ENCODE measurements at regions not wholly inside any gene's neighbourhood (a gene's known extent, or its start where the extent isn't known, plus 50 kb on each side); places are given as distances from the start of the nearest gene placed in this dataset.

DNA sequence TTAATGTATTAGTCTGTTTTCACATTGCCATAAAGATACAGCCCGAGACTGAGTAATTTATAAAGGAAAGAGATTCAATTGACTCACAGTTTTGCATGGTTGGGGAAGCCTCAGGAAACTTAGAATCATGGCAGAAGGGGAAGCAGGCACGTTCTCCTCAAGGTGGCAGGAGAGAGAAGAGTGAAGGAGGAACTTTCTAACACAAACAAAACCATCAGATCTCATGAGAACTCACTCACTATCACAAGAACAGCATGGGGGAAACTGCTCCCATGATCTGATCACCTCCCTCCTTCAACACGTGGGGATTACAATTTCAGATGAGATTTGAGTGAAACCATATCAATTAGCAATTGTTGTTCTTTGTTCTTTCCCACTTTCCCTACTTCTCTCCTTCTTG lies 689.0 kb upstream of the SLITRK1 start:
- DNase-seq (ENCODE audit: insufficient read length) (no peak), FAIRE-seq (no peak)
- TF ChIP-seq POLR2A (IDR thresholded peaks at IDR 0.05; ENCODE audit: low read depth, low read length): no peak
- TF ChIP-seq TAF1 (IDR thresholded peaks at IDR 0.05; ENCODE audit: borderline replicate concordance, low read depth, low read length): no peak
- no peak for TF ChIP-seq POLR2AphosphoS5 (IDR thresholded peaks at IDR 0.05; ENCODE audit: low read depth, low read length)

DNA sequence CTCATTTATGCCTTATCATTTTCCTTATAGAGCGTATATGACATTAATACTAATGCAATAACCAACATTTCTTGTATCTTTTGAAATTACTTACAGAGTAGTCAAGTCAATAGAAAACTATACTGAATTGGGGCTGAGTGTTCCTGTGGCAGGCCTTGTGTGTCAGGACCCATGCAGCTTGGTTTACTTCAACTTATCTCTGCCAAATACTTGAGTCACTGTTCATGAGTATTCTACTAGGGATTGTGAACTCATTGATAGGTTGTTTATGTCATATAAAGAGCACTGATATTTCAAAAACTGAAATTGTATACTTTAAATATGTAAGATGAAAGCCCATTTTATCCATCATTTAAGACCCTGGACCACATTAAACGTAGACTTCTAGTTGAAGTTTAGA lies 688.6 kb upstream of the SLITRK1 start:
- no peak for FAIRE-seq
- no peak for DNase-seq (ENCODE audit: insufficient read length)

DNA sequence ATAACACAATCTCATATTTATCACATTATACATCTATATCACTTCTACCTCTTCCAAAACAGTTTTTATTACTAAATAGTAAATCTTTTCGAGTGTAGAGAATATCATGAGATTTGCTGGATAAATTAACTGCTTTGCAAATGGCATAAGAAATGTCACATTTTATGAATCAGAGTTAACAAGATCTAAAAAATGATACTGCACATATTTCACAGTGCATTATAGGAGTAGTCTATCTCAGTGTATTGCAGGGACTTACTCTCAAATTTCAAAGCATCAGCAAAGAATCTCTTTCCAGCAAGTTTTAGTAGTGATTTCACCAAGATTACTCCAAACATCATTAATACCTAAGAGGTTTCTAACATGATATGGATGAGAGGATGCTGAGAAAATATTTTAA lies 687.1 kb upstream of the SLITRK1 start:
- FAIRE-seq (no peak), DNase-seq (ENCODE audit: insufficient read length) (no peak)
- TF ChIP-seq POLR2AphosphoS5 (IDR thresholded peaks at IDR 0.05; ENCODE audit: low read depth, low read length) (no peak), TAF1 (IDR thresholded peaks at IDR 0.05; ENCODE audit: borderline replicate concordance, low read depth, low read length) (no peak), POLR2A (IDR thresholded peaks at IDR 0.05; ENCODE audit: low read depth, low read length) (no peak)

More for the DNA sequence above, 688.6 kb upstream of the SLITRK1 start:
- TF ChIP-seq POLR2AphosphoS5 (IDR thresholded peaks at IDR 0.05; ENCODE audit: low read depth, low read length) (no peak), POLR2A (IDR thresholded peaks at IDR 0.05; ENCODE audit: low read depth, low read length) (no peak), TAF1 (IDR thresholded peaks at IDR 0.05; ENCODE audit: borderline replicate concordance, low read depth, low read length) (no peak)

DNA sequence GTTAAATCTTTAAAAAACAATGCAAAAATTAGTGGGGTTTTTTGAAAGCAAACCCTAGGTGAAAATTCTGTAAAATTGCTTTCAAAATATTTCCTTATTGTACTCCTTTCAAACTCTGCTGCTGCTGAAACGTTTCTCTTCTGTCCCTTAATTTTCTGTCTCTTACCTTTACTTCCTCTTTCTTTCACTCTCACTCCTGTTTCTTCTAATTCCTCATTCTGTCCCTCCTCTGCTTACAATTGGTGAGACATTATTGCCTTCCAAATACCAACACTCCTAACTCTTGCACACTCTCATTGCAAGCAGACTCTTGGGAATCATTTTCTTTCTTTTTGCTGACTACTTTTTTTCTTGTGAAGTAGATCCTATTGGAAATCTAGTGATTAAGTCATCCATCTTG lies 685.6 kb upstream of the SLITRK1 start:
- FAIRE-seq (no peak), DNase-seq (ENCODE audit: insufficient read length) (no peak)
- TF ChIP-seq POLR2A (IDR thresholded peaks at IDR 0.05; ENCODE audit: low read depth, low read length) (no peak), TAF1 (IDR thresholded peaks at IDR 0.05; ENCODE audit: borderline replicate concordance, low read depth, low read length) (no peak), POLR2AphosphoS5 (IDR thresholded peaks at IDR 0.05; ENCODE audit: low read depth, low read length) (no peak)

DNA sequence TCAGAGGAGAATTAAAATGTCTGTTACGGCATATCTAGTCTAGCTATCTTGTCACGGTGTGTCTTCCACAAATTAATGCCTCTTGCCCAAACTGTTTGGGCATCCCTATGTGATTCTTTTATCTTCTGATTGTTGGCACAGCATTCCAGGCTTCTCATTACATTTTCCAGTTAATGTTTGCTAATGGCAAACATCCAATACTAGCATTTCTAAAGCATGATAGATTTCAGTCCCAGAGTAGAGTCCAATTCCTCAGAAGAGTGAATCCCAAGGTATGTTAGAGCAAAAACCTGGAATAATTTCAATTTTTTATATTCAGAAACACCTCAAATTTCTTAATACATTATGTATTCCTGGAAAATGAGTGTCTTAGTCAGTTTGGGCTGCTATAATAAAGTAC lies 684.5 kb upstream of the SLITRK1 start:
- FAIRE-seq: no peak
- no peak for DNase-seq (ENCODE audit: insufficient read length)

DNA sequence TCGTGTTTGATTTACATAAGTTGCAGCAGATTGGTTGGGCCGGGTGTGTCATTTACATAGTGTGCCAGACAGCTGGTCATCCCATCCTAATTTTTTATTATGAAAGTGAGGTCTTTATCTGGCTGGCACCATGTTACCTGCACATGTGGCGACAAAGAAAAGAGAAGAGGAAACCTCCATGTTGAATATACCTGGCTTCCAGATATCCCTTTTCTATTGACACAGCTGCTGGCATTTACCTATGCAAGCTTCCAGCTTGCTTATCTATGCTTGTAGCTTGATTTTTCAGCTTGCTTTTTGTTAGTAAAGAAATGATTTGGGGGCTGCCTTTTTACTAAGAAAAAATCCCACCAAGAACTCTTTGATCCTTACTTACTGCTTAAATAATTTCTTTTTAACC lies 681.3 kb upstream of the SLITRK1 start:
- no peak for DNase-seq (ENCODE audit: insufficient read length)
- TF ChIP-seq POLR2AphosphoS5 (IDR thresholded peaks at IDR 0.05; ENCODE audit: low read depth, low read length) (no peak), POLR2A (IDR thresholded peaks at IDR 0.05; ENCODE audit: low read depth, low read length) (no peak), TAF1 (IDR thresholded peaks at IDR 0.05; ENCODE audit: borderline replicate concordance, low read depth, low read length) (no peak)

More for the DNA sequence above, 684.5 kb upstream of the SLITRK1 start:
- TF ChIP-seq POLR2A (IDR thresholded peaks at IDR 0.05; ENCODE audit: low read depth, low read length) (no peak), TAF1 (IDR thresholded peaks at IDR 0.05; ENCODE audit: borderline replicate concordance, low read depth, low read length) (no peak), POLR2AphosphoS5 (IDR thresholded peaks at IDR 0.05; ENCODE audit: low read depth, low read length) (no peak)

DNA sequence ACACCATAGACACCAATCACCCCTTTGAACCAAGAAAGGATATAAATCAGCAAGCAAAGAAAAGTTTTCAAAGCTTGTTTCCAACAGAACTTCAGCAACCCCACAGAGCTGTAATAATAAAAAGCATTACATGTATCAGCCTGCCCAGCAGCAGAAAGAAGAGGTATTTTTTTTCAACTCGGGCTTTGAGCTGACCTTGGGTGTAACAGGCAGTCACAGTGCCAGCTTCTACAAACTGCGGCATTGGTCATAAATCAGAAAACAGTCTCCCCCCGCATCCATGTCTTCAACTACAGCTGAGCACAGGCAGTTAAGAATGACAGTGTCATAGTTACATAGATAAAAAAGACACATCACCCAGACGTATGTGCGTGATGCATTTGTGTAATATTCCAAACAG lies 671.0 kb upstream of the SLITRK1 start:
- FAIRE-seq: no peak
- DNase-seq (ENCODE audit: insufficient read length): no peak

More for the DNA sequence above, 681.3 kb upstream of the SLITRK1 start:
- FAIRE-seq: no peak

DNA sequence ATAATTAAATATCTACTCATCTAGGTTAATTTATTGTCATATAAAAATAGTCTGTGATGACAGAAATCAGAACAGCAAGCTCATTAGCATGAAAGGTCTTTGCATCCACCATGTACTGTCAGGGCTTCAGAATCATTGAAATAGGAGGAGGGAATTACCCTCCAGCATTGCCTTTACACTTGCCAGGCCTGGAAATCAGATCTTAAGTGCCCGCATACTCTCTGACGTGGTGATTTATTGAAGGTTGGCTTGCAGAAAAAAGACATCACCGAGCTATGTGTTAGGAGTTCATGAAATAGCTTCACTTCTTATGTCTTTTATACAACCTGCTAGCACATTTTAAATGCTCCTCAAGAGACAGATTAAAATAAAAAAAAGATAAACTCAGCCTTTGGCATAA lies 661.7 kb upstream of the SLITRK1 start:
- no peak for FAIRE-seq
- no peak for TF ChIP-seq TAF1 (IDR thresholded peaks at IDR 0.05; ENCODE audit: borderline replicate concordance, low read depth, low read length)
- no peak for TF ChIP-seq POLR2A (IDR thresholded peaks at IDR 0.05; ENCODE audit: low read depth, low read length)
- no peak for TF ChIP-seq POLR2AphosphoS5 (IDR thresholded peaks at IDR 0.05; ENCODE audit: low read depth, low read length)
- DNase-seq (ENCODE audit: insufficient read length): no peak

More for the DNA sequence above, 671.0 kb upstream of the SLITRK1 start:
- TF ChIP-seq POLR2A (IDR thresholded peaks at IDR 0.05; ENCODE audit: low read depth, low read length) (no peak), POLR2AphosphoS5 (IDR thresholded peaks at IDR 0.05; ENCODE audit: low read depth, low read length) (no peak), TAF1 (IDR thresholded peaks at IDR 0.05; ENCODE audit: borderline replicate concordance, low read depth, low read length) (no peak)

DNA sequence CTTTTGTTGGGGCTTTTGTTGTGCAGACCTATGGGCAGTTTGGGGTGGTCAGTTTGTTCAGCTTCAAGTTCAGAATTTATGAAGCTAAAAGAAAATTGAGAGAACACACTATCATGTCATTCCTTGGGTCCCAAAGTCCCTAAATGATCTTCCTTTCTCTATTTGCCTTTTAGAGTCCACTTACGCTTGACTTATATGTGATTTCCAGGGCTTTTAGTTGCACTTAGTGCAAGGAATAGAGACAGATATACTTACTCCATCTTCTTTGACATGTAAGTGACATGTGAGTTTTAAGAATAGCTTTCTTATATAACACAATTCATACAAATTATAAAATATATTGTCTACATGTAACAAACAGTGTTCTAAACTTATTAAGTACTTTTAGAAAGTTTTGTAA lies 660.1 kb upstream of the SLITRK1 start:
- TF ChIP-seq TAF1 (IDR thresholded peaks at IDR 0.05; ENCODE audit: borderline replicate concordance, low read depth, low read length) (no peak), POLR2AphosphoS5 (IDR thresholded peaks at IDR 0.05; ENCODE audit: low read depth, low read length) (no peak)
- DNase-seq (ENCODE audit: insufficient read length) (no peak), FAIRE-seq (no peak)

DNA sequence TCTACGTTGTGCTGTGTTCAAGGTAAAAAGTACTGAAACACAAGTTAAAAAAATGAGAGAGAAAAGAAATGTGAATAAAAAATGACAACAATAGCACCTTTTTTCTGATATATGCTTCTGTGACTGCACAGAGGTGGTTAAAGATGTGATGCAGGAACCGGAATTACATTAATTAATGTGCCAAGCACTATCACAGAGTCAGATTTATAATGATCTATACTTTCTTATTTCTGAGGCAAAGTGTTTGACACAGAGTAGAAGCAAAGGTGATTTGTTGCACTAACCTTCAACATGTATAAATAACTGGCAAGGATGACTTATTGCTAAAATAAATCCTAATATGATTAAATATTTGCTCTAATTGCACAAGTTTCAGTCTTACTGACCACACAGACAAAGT lies 654.6 kb upstream of the SLITRK1 start:
- TF ChIP-seq POLR2A (IDR thresholded peaks at IDR 0.05; ENCODE audit: low read depth, low read length) (no peak), TAF1 (IDR thresholded peaks at IDR 0.05; ENCODE audit: borderline replicate concordance, low read depth, low read length) (no peak), POLR2AphosphoS5 (IDR thresholded peaks at IDR 0.05; ENCODE audit: low read depth, low read length) (no peak)
- DNase-seq (ENCODE audit: insufficient read length) (no peak), FAIRE-seq (no peak)

DNA sequence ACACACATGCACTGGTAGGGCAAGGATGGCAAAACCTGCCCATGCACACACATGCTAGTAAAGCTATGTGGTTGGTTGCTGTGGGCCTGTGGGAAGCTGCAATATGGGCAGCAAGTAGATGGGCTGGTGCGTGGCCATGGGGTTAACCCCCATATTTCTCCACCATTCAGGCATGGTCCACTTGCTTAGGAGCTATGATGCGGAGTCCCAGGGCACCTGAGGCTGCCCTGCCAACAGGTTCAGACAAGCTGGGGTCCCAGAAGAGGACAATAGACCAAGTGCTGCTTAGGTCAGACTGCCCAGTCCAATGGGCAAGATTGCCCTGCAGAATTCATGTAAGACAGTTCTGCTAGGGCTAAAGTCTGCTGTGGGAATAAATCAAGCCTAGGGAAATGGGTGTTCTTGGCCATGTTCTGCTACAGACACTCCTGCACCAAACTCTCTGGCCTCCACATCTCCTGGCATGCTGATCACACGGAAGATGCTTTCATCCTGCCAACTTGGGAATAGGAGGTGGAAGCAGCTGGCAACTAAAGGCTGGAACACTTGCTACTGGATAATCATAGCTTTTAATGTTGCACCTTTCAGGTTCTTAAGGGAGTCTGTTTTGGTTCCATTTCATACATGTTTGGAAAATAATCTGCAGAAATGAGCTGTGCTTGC lies 646.3 kb upstream of the SLITRK1 start:
- TF ChIP-seq POLR2AphosphoS5 (IDR thresholded peaks at IDR 0.05; ENCODE audit: low read depth, low read length) (no peak), POLR2A (IDR thresholded peaks at IDR 0.05; ENCODE audit: low read depth, low read length) (no peak), TAF1 (IDR thresholded peaks at IDR 0.05; ENCODE audit: borderline replicate concordance, low read depth, low read length) (no peak)
- FAIRE-seq (no peak), DNase-seq (ENCODE audit: insufficient read length) (no peak)

DNA sequence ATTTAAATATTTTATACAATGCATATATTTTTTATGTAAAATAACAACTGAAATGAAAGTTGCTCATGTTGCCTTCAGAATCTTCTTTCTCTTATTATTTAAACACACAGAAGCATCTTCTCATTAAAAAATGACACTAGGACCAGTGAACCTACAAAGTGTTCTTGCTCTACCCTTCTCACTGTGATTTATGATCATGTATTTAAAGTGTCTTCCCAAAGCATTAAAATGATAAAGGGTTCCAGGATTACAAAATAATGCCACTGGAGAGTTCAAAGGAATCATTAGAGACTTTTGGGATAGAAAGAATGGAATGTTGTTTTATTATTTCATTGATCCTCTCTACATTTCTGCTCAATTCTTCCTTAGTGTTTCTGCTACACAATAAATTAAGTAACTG lies 643.6 kb upstream of the SLITRK1 start:
- FAIRE-seq (no peak), DNase-seq (ENCODE audit: insufficient read length) (no peak)
- no peak for TF ChIP-seq POLR2AphosphoS5 (IDR thresholded peaks at IDR 0.05; ENCODE audit: low read depth, low read length)
- TF ChIP-seq TAF1 (IDR thresholded peaks at IDR 0.05; ENCODE audit: borderline replicate concordance, low read depth, low read length): no peak
- no peak for TF ChIP-seq POLR2A (IDR thresholded peaks at IDR 0.05; ENCODE audit: low read depth, low read length)
